HEK293T (cell line): ENCODE measurements at regions not wholly inside any gene's neighbourhood (a gene's known extent, or its start where the extent isn't known, plus 50 kb on each side); places are given as distances from the start of the nearest gene placed in this dataset.

Experiments used
- FOXM1 ChIP-seq: fragments of 450-650 bp; IDR thresholded peaks from 2 replicates; pipeline ENCODE4 v1.6.1; 2017; ENCODE audit warnings: mild to moderate bottlenecking, borderline replicate concordance
- SP1 ChIP-seq: fragments of 450-650 bp; IDR thresholded peaks from 2 replicates; pipeline ENCODE4 v1.6.1; 2017
- TF ChIP-seq, protein P1 (sequence below): fragments of 450-650 bp; IDR thresholded peaks from 2 replicates; pipeline ENCODE4 v1.6.1; 2016

DNA sequence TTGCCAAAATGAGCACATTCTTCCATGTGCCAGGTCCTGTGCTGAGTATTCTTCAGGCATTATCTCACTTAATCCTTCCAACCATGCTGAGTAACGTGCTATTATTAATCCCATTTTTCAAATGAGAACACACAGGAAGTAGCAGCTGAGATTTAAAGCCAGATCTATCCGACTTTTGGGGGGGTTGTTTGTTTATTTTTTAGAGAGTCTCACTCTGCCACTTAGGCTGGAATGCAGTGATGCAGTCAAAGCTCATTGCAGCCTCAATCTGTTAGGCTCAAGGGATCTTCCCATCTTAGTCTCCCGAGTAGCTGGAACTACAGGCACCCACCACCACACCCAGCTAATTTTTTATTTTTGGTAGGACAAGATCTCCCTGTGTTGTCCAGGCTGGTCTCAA is 55.5 kb upstream of the TRIM2 start:
- TF ChIP-seq SP1 (no peak), FOXM1 (no peak)
- TF ChIP-seq, protein P1, sequence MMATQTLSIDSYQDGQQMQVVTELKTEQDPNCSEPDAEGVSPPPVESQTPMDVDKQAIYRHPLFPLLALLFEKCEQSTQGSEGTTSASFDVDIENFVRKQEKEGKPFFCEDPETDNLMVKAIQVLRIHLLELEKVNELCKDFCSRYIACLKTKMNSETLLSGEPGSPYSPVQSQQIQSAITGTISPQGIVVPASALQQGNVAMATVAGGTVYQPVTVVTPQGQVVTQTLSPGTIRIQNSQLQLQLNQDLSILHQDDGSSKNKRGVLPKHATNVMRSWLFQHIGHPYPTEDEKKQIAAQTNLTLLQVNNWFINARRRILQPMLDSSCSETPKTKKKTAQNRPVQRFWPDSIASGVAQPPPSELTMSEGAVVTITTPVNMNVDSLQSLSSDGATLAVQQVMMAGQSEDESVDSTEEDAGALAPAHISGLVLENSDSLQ: no peak
